ENCODE measurements at regions not wholly inside any gene's neighbourhood (a gene's known extent, or its start where the extent isn't known, plus 50 kb on each side); places are given as distances from the start of the nearest gene placed in this dataset.

DNA sequence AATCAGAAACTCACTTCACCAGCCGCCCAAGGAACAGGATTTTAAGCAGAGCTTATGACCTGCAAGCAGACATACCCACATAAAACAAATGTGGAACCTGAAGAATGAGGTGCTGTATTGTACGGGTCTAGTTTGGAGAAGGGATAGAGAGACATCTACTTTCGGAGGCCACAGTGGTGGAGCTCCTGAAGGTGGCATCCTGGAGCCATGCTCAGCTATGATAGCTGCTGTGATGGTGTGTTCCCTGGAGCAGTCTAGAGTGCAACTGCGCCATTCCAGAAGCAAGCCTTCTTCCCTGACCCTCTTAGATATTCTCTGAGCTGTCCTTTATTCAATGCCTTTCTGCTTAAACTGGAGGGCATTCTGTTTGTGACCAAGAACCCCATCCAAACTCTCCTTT is 402.6 kb downstream of the FUT8 start:
- no peaks in the 10 kb centered on the region for H3K4me1 ChIP-seq (replicated peaks)
- no peak overlapping the region for H3K27ac ChIP-seq
- H3K36me3 ChIP-seq, result no peaks in the 10 kb centered on the region
- 98% methylated on average over 4 of the region's 4 CpGs for WGBS
- no peaks in the 10 kb centered on the region for H3K27me3 ChIP-seq (replicated peaks; ENCODE audit: insufficient read depth)
- DNase-seq (ENCODE audit: low spot score), result no peak
- intact Hi-C loops (cut with DNase I), result no loop called here
- no peak for TF ChIP-seq POLR2A (IDR thresholded peaks at IDR 0.05)
- no peak for TF ChIP-seq POLR2AphosphoS5 (IDR thresholded peaks at IDR 0.05)
- TF ChIP-seq, protein P1, sequence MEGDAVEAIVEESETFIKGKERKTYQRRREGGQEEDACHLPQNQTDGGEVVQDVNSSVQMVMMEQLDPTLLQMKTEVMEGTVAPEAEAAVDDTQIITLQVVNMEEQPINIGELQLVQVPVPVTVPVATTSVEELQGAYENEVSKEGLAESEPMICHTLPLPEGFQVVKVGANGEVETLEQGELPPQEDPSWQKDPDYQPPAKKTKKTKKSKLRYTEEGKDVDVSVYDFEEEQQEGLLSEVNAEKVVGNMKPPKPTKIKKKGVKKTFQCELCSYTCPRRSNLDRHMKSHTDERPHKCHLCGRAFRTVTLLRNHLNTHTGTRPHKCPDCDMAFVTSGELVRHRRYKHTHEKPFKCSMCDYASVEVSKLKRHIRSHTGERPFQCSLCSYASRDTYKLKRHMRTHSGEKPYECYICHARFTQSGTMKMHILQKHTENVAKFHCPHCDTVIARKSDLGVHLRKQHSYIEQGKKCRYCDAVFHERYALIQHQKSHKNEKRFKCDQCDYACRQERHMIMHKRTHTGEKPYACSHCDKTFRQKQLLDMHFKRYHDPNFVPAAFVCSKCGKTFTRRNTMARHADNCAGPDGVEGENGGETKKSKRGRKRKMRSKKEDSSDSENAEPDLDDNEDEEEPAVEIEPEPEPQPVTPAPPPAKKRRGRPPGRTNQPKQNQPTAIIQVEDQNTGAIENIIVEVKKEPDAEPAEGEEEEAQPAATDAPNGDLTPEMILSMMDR (IDR thresholded peaks at IDR 0.05), result no peak
- H3K4me3 ChIP-seq, result no peak overlapping the region
- H3K9me3 ChIP-seq, result no peaks in the 10 kb centered on the region

DNA sequence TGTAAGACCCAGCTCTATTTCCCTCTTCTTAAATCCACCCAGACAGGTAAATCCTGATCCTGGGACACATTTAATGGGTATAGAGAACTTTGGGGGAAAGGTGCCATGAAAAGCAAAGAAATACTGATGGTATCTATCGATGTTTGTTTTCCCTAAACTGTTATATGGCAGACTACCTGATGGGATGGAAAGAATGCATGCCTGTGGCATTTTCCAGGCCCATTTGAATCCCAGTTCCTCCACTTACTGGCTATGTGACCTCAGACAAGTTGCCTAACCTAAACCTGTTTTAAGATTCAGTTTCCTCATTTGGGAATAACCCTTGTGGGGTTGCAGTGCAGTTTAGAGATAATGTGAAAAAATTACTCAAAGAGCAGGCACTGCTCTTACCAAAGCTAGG is 404.5 kb downstream of the FUT8 start:
- intact Hi-C loops (cut with DNase I), result no loop called here
- Histone ChIP-seq H3K27me3 (replicated peaks; ENCODE audit: insufficient read depth) (no peaks in the 10 kb centered on the region), H3K4me1 (replicated peaks) (no peaks in the 10 kb centered on the region), H3K36me3 (no peaks in the 10 kb centered on the region), H3K4me3 (no peak overlapping the region), H3K27ac (no peak overlapping the region), H3K9me3 (no peaks in the 10 kb centered on the region)
- TF ChIP-seq POLR2A (IDR thresholded peaks at IDR 0.05) (no peak), POLR2AphosphoS5 (IDR thresholded peaks at IDR 0.05) (no peak)
- TF ChIP-seq, protein P1 (IDR thresholded peaks at IDR 0.05), result no peak
- DNase-seq (ENCODE audit: low spot score), result no peak
- 41% methylated on average over 1 of the region's 1 CpG for WGBS

DNA sequence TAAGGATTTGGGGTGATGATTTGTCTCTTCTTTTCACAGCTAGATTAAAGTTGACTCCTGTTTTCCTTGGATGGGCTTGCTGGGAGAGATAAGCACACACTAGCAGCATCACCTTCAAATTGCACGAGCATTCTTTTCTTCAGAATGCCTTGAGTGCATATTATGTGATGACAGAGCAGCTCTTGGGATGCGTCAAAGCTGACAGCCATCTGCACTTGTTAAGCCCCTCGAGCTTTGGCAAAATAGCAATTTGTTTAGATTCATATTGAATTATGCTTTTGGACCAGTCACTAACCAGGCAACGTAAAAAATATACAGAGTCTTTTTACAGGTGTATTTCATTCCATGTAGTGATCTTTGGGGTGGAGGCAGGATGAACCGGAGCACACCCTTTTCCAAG is 407.0 kb downstream of the FUT8 start:
- Histone ChIP-seq H3K9me3 (no peaks in the 10 kb centered on the region), H3K4me3 (no peak overlapping the region), H3K27me3 (replicated peaks; ENCODE audit: insufficient read depth) (no peaks in the 10 kb centered on the region), H3K36me3 (no peaks in the 10 kb centered on the region), H3K4me1 (replicated peaks) (no peaks in the 10 kb centered on the region), H3K27ac (no peak overlapping the region)
- TF ChIP-seq, protein P1 (IDR thresholded peaks at IDR 0.05), result no peak
- TF ChIP-seq POLR2AphosphoS5 (IDR thresholded peaks at IDR 0.05), result no peak
- TF ChIP-seq POLR2A (IDR thresholded peaks at IDR 0.05), result no peak
- WGBS, result 76% methylated on average over 5 of the region's 5 CpGs
- no peak for DNase-seq (ENCODE audit: low spot score)
- intact Hi-C loops (cut with DNase I), result no loop called here

DNA sequence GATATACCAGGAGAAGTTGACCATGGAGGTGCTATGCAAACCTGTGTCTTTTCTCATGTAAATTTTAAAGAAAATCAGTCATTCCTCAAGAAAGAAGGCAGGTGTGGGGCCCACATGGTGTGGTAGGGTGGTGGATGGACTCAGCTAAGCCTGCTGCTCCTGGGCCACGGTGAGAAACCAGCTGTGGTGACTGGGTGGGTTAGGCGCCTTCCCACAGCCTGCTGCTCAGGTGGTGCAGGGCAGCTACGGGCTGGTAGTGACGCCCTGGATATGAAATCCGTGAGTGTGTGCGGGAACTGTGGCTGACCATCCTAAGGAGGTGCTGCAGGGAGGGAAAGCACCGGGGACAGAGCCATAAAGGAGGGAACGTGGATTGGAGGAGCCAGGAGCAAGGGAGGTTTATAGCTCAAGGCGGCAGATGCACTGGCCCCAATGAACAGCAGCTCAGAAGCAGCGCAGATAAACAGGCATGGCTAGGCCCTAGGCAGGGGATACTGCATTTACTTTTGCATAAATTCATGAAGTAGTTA is 408.8 kb downstream of the FUT8 start:
- Histone ChIP-seq H3K9me3 (no peaks in the 10 kb centered on the region), H3K4me3 (no peak overlapping the region), H3K4me1 (replicated peaks) (no peaks in the 10 kb centered on the region), H3K27ac (no peak overlapping the region), H3K27me3 (replicated peaks; ENCODE audit: insufficient read depth) (no peaks in the 10 kb centered on the region), H3K36me3 (no peaks in the 10 kb centered on the region)
- DNase-seq (ENCODE audit: low spot score), result no peak
- WGBS, result 85% methylated on average over 10 of the region's 10 CpGs
- intact Hi-C loops (cut with DNase I), result loop anchor here (10.0 kb wide), 1 partner anchor 656 kb away; no protein-coding TSS in a partner anchor
- TF ChIP-seq POLR2AphosphoS5 (IDR thresholded peaks at IDR 0.05) (no peak), POLR2A (IDR thresholded peaks at IDR 0.05) (no peak)
- TF ChIP-seq, protein P1 (IDR thresholded peaks at IDR 0.05), result no peak

DNA sequence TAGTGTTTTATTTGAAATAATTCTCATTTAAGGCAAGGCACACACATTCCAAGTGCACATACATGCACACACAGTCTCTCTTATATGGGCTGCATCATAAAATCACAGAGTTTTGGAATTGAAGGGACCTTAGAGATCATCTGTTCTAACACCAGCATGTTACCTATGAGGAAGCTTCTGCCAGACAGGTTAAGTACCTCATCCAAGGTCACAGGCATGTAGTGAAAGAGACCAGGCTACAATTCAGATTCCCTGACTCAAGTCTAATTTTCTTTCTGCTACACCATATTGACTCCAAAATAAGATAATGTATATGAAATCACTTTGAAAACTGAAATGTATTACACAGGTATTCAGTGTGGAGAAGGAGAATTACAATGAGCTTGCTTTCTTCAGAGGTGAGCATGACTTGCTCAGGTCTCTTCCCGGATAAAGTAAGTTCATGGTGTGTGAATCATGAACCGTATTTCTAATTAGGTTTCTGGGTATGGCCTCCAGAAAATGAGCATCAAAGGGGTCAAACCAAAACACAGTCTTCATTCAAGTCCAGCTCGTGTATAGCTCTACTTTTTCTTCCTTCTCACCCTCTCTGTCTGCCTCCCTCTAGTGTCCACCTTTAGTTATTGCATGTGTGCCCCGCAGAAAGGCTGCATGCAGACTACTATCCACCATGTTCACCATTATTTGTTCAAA is 411.9 kb downstream of the FUT8 start:
- DNase-seq (ENCODE audit: low spot score), result peak; percentile 40

More for the DNA sequence above, 411.9 kb downstream of the FUT8 start:
- H3K4me3 ChIP-seq, result no peak overlapping the region
- no peaks in the 10 kb centered on the region for H3K4me1 ChIP-seq (replicated peaks)
- no peaks in the 10 kb centered on the region for H3K9me3 ChIP-seq
- H3K27me3 ChIP-seq (replicated peaks; ENCODE audit: insufficient read depth), result no peaks in the 10 kb centered on the region
- no peak overlapping the region for H3K27ac ChIP-seq
- intact Hi-C loops (cut with DNase I), result loop anchor here (10.0 kb wide), 1 partner anchor 660 kb away; no protein-coding TSS in a partner anchor
- 30% methylated on average over 4 of the region's 4 CpGs for WGBS
- no peaks in the 10 kb centered on the region for H3K36me3 ChIP-seq
- TF ChIP-seq POLR2A (IDR thresholded peaks at IDR 0.05), result no peak
- TF ChIP-seq, protein P1 (IDR thresholded peaks at IDR 0.05), result peak; percentile 73 to 85 (median 81)
